PC-9 (cell line): ENCODE measurements at regions not wholly inside any gene's neighbourhood (a gene's known extent, or its start where the extent isn't known, plus 50 kb on each side); places are given as distances from the start of the nearest gene placed in this dataset.

Experiments used
- BruUV-seq: library from RNA; stranded (reverse); fragments of 400-500 nt; replicated peaks from 2 replicates; lab custom pipeline; 2021; lab: Mats Ljungman, UMichigan
- CTCF ChIA-PET: fragments of 300-600 bp; sonication (Branson Sonifier 250); formaldehyde crosslinking; loops from one replicate; lab custom pipeline; 2022; ENCODE audit warnings: antibody characterized with exemption; lab: Charles Lee
- POLR2A ChIA-PET: fragments of 300-600 bp; sonication (Branson Sonifier 250); formaldehyde crosslinking; loops from one replicate; lab custom pipeline; 2022; ENCODE audit warnings: antibody characterized with exemption; ENCODE audit not compliant: unreplicated experiment; lab: Charles Lee
- DNase-seq, 2 experiments: peaks; one replicate each; pipeline versions ENCODE4 v3.0.0 to v3.0.0-alpha.2; 2015 to 2022; ENCODE audit warnings: mixed read lengths in 1 of 2
- H2AFZ ChIP-seq: fragments of 200-600 bp; sonication (generic); 2 replicates; pipeline ENCODE4 v1.8.1; 2017; ENCODE audit warnings: antibody characterized with exemption
- H3F3A ChIP-seq: fragments of 200-600 bp; sonication (generic); 2 replicates; pipeline ENCODE4 v1.8.1; 2017; ENCODE audit warnings: antibody characterized with exemption, mild to moderate bottlenecking, low read depth; ENCODE audit not compliant: insufficient read depth
- H3K27ac ChIP-seq: fragments of 200-600 bp; sonication (generic); 2 replicates; pipeline ENCODE4 v1.6.1; 2016; ENCODE audit warnings: mixed run types
- H3K27me3 ChIP-seq: fragments of 200-600 bp; sonication (generic); 2 replicates; pipeline ENCODE4 v1.6.1; 2016; ENCODE audit warnings: low read depth, mixed run types; ENCODE audit not compliant: insufficient read depth
- H3K36me3 ChIP-seq: fragments of 200-600 bp; sonication (generic); 2 replicates; pipeline ENCODE4 v1.6.1; 2016; ENCODE audit warnings: low read depth, mixed run types
- H3K4me1 ChIP-seq: fragments of 200-600 bp; sonication (generic); replicated peaks from 2 replicates; pipeline ENCODE4 v1.6.1; 2016; ENCODE audit warnings: mixed run types; ENCODE audit not compliant: insufficient read depth
- H3K4me2 ChIP-seq: fragments of 200-600 bp; sonication (generic); 2 replicates; pipeline ENCODE4 v1.6.1; 2017; ENCODE audit warnings: mixed run types
- H3K4me3 ChIP-seq: fragments of 200-600 bp; sonication (generic); 2 replicates; pipeline ENCODE4 v1.6.1; 2016; ENCODE audit warnings: mixed run types
- H3K79me2 ChIP-seq: fragments of 200-600 bp; sonication (generic); 2 replicates; pipeline ENCODE4 v1.6.1; 2017; ENCODE audit warnings: low read depth, mixed run types
- H3K9me2 ChIP-seq: fragments of 200-600 bp; sonication (generic); 2 replicates; pipeline ENCODE4 v1.8.1; 2017; ENCODE audit warnings: mild to moderate bottlenecking; ENCODE audit not compliant: insufficient read depth
- H3K9me3 ChIP-seq: fragments of 200-600 bp; sonication (generic); 2 replicates; pipeline ENCODE4 v1.8.1; 2016; ENCODE audit warnings: low read depth; ENCODE audit not compliant: insufficient read depth
- H4K20me1 ChIP-seq: fragments of 200-600 bp; sonication (generic); 2 replicates; pipeline ENCODE4 v1.8.1; 2017; ENCODE audit not compliant: insufficient read depth
- CTCF ChIP-seq: fragments of 200-600 bp; sonication (generic); conservative IDR thresholded peaks from 2 replicates; pipeline ENCODE4 v1.6.1; 2017; ENCODE audit warnings: mixed run types, antibody characterized with exemption, mild to moderate bottlenecking, moderate library complexity
- EZH2 ChIP-seq: fragments of 200-600 bp; sonication (generic); IDR thresholded peaks from 2 replicates; pipeline ENCODE4 v1.8.0; 2017; ENCODE audit warnings: antibody characterized with exemption, low read depth
- intact Hi-C: fragments of 100-400 bp; cut with micrococcal nuclease; formaldehyde crosslinking; loops from one replicate; pipeline ENCODE4 v1.10.0; 2022; ENCODE audit not compliant: unreplicated experiment

GRCh38 chr3:152147748-152148147 is 121.0 kb upstream of the MBNL1 start:
- H3K4me1 ChIP-seq, result no peaks in the 10 kb centered on the region
- H3K27me3 ChIP-seq, result no peaks in the 10 kb centered on the region
- no peaks in the 10 kb centered on the region for H3K9me2 ChIP-seq
- CTCF ChIA-PET, result no interaction called here
- no peak overlapping the region for H3K4me3 ChIP-seq
- no peaks in the 10 kb centered on the region for H3K36me3 ChIP-seq
- no peak overlapping the region for H3K4me2 ChIP-seq
- POLR2A ChIA-PET, result no interaction called here
- H3F3A ChIP-seq, result no peaks in the 10 kb centered on the region
- no peak for TF ChIP-seq CTCF
- TF ChIP-seq EZH2, result no peak
- DNase-seq, result no peak
- H2AFZ ChIP-seq, result no peak overlapping the region
- BruUV-seq, result no TSS peak
- H4K20me1 ChIP-seq, result no peaks in the 10 kb centered on the region
- H3K79me2 ChIP-seq, result no peaks in the 10 kb centered on the region
- H3K9me3 ChIP-seq, result no peaks in the 10 kb centered on the region
- intact Hi-C loops, result no loop called here
- no peak overlapping the region for H3K27ac ChIP-seq

GRCh38 chr3:152148579-152148978 is 120.2 kb upstream of the MBNL1 start:
- no peak for TF ChIP-seq EZH2
- TF ChIP-seq CTCF, result no peak
- no TSS peak for BruUV-seq
- Histone ChIP-seq H3K27me3 (no peaks in the 10 kb centered on the region), H2AFZ (no peak overlapping the region), H3K27ac (no peak overlapping the region), H3K79me2 (no peaks in the 10 kb centered on the region), H3K36me3 (no peaks in the 10 kb centered on the region), H4K20me1 (no peaks in the 10 kb centered on the region), H3K9me3 (no peaks in the 10 kb centered on the region), H3K4me2 (no peak overlapping the region), H3K9me2 (no peaks in the 10 kb centered on the region), H3F3A (no peaks in the 10 kb centered on the region), H3K4me1 (no peaks in the 10 kb centered on the region), H3K4me3 (no peak overlapping the region)
- ChIA-PET POLR2A (no interaction called here), CTCF (no interaction called here)
- intact Hi-C loops, result no loop called here
- DNase-seq, result no peak

GRCh38 chr3:152149832-152150231 is 118.9 kb upstream of the MBNL1 start:
- CTCF ChIA-PET, result interaction anchor here (0.6 kb wide), 1 partner anchor 1064 kb away, joined by 3 read pairs; the partner anchor contains the start of gene MED12L
- no peaks in the 10 kb centered on the region for H3K9me2 ChIP-seq
- H3K4me3 ChIP-seq, result no peak overlapping the region
- 0 out of 2 replicates have a peak overlapping the region, but pooled peaks have one; percentile 34 for H2AFZ ChIP-seq
- DNase-seq, result no peak
- H3K9me3 ChIP-seq, result no peaks in the 10 kb centered on the region
- H3K79me2 ChIP-seq, result no peaks in the 10 kb centered on the region
- no peaks in the 10 kb centered on the region for H4K20me1 ChIP-seq
- intact Hi-C loops, result no loop called here
- H3K27me3 ChIP-seq, result no peaks in the 10 kb centered on the region
- no peaks in the 10 kb centered on the region for H3F3A ChIP-seq
- H3K36me3 ChIP-seq, result no peaks in the 10 kb centered on the region
- no TSS peak for BruUV-seq
- no peak overlapping the region for H3K4me2 ChIP-seq
- H3K27ac ChIP-seq, result no peak overlapping the region
- TF ChIP-seq CTCF (no peak), EZH2 (no peak)
- H3K4me1 ChIP-seq, result no peaks in the 10 kb centered on the region
- POLR2A ChIA-PET, result no interaction called here
